Stimulated activated naive CD8-positive, alpha-beta T cell treated with anti-CD3 and anti-CD28 coated beads, Interleukin-15, Interleukin-2, amounts not matched to agents 100 ng/mL and 50 ng/mL, for 24 hours (primary cell): ENCODE measurements at regions not wholly inside any gene's neighbourhood (a gene's known extent, or its start where the extent isn't known, plus 50 kb on each side); places are given as distances from the start of the nearest gene placed in this dataset.

Source experiments
- H3K27ac Mint-ChIP-seq: one replicate; pipeline ENCODE4 v1.8.0; 2021; ENCODE audit warnings: mild to moderate bottlenecking, mixed read lengths
- H3K27me3 Mint-ChIP-seq: one replicate; pipeline ENCODE4 v1.8.0; 2021; ENCODE audit warnings: mixed read lengths
- H3K36me3 Mint-ChIP-seq: one replicate; pipeline ENCODE4 v1.8.0; 2021; ENCODE audit warnings: low read depth, mixed read lengths
- H3K4me1 Mint-ChIP-seq: one replicate; pipeline ENCODE4 v1.8.0; 2021; ENCODE audit warnings: low read depth, mixed read lengths
- H3K4me3 Mint-ChIP-seq: one replicate; pipeline ENCODE4 v1.8.0; 2021; ENCODE audit warnings: mild to moderate bottlenecking, mixed read lengths
- H3K9me3 Mint-ChIP-seq: one replicate; pipeline ENCODE4 v1.8.0; 2021; ENCODE audit warnings: mixed read lengths

DNA sequence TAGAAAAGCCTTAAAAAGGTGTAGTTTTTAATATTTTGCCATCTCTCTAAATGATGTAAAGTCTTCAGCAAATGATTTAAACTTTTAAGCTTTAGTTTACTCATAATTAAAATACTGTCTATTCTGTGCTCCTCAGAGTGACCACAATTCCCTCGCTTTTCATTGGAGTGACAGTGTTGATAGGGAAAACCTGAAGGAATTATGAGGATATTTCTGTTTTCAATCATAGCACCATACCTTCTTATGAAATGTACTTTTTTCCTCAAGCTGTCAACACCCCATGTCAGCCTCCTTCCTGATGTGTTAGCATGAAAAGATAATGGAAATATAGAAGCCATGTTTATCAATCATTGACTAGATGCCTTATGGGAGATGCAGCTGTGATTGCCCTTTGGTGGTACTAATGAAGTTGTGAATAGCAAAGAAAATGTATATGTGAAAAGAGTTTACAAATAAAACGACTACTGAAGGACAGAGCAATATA lies 145.4 kb upstream of the EYS start:
- no peak overlapping the region for H3K4me3 Mint-ChIP-seq
- peaks cover 28% of the 10 kb centered on the region for H3K9me3 Mint-ChIP-seq
- H3K27ac Mint-ChIP-seq: no peak overlapping the region
- no peaks in the 10 kb centered on the region for H3K27me3 Mint-ChIP-seq
- no peaks in the 10 kb centered on the region for H3K4me1 Mint-ChIP-seq
- no peaks in the 10 kb centered on the region for H3K36me3 Mint-ChIP-seq

DNA sequence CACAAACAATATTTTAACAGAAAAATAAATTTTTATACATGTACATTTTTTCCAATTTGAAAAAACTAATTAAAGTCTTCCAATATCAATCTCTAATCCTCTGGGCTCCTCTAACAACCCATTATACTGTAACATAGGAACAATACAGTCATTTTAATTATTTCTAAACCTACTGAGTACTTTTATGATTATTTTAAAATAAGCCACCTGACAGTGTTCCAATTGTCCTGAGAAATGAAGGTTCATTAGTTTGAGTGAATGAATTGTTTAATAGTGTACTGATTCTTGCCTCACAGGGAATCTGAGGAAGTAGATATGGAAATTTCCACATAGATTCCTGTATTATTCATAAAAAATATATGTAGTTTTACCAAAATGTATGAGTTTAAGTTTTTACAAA lies 123.1 kb upstream of the EYS start:
- Mint-ChIP-seq H3K27ac (no peak overlapping the region), H3K4me1 (no peaks in the 10 kb centered on the region), H3K4me3 (no peak overlapping the region), H3K9me3 (peaks cover 14% of the 10 kb centered on the region), H3K36me3 (no peaks in the 10 kb centered on the region), H3K27me3 (no peaks in the 10 kb centered on the region)

- Mint-ChIP-seq H3K27me3 (no peaks in the 10 kb centered on the region), H3K27ac (no peak overlapping the region), H3K4me1 (no peaks in the 10 kb centered on the region), H3K4me3 (no peak overlapping the region), H3K9me3 (peaks cover 22% of the 10 kb centered on the region), H3K36me3 (no peaks in the 10 kb centered on the region)
Measured at GRCh38 chr6:65819152-65819551, 112.1 kb upstream of the EYS start.

GRCh38 chr6:65818576-65818975 lies 111.5 kb upstream of the EYS start:
- Mint-ChIP-seq H3K4me3 (no peak overlapping the region), H3K27me3 (no peaks in the 10 kb centered on the region), H3K27ac (no peak overlapping the region), H3K4me1 (no peaks in the 10 kb centered on the region), H3K9me3 (peaks cover 22% of the 10 kb centered on the region), H3K36me3 (no peaks in the 10 kb centered on the region)

DNA sequence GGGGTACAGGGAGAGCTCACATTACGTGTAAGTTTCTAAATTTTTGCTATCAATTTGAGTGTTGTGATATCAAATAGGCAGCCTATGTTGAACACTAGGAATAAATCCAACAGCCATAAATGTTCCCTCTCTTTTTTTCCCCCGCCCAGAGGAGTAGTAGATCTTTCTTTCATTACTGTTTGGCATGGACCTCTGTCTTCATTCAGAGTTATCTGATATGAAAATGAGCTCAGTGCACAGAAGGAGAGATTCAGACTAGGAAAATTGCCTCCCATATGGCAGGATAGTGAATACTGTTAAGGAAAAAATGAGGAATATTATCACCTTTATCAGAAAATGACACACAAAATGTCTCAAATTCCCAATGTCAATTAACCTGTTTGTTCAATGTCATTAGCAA lies 110.0 kb upstream of the EYS start:
- H3K4me1 Mint-ChIP-seq: no peaks in the 10 kb centered on the region
- H3K27ac Mint-ChIP-seq: no peak overlapping the region
- H3K4me3 Mint-ChIP-seq: no peak overlapping the region
- H3K36me3 Mint-ChIP-seq: no peaks in the 10 kb centered on the region
- peaks cover 27% of the 10 kb centered on the region for H3K9me3 Mint-ChIP-seq
- H3K27me3 Mint-ChIP-seq: no peaks in the 10 kb centered on the region

GRCh38 chr6:65814071-65814470 lies 107.0 kb upstream of the EYS start:
- Mint-ChIP-seq H3K27ac (no peak overlapping the region), H3K27me3 (no peaks in the 10 kb centered on the region), H3K4me3 (no peak overlapping the region), H3K4me1 (no peaks in the 10 kb centered on the region), H3K9me3 (peaks cover 17% of the 10 kb centered on the region), H3K36me3 (no peaks in the 10 kb centered on the region)

DNA sequence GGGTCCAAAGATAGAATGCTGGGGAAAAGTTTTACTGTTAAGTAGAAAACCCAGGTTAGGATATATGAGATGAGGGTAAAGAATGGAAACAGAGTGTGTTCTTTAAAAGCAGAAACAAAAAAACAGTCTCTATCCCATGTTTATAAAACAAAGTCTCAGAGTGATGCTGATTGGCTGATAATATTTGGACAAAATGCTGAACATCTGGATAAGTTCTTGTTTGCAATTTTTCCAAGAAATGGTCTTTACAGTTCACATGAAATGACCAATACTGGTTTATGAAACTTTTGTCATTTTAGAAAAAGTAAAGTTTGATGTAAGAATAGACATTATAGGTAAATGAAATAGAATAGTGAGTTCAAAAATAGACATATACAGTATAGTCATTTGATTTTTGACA lies 96.2 kb upstream of the EYS start:
- Mint-ChIP-seq H3K4me3 (no peak overlapping the region), H3K27ac (no peak overlapping the region), H3K36me3 (no peaks in the 10 kb centered on the region), H3K9me3 (peaks cover under 1% of the 10 kb centered on the region), H3K27me3 (no peaks in the 10 kb centered on the region), H3K4me1 (no peaks in the 10 kb centered on the region)

DNA sequence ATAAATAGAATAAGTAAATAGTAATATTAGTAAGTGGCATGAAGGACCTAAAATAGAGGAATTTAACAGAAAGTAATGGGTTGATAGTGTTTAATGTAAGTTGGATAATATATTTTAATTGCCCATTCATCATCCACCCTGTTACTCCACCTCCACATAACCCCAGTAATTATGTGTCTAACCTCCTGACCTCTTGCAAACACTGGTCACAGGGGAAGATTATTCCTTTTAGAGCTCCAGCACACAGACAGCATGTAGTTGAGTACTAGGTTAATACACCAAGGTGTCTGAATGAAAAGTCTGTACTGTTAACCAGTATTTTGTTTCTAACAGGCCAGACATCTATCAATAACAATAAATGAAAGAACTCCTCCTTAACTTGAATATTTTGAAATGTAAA lies 92.4 kb upstream of the EYS start:
- no peaks in the 10 kb centered on the region for H3K27me3 Mint-ChIP-seq
- H3K36me3 Mint-ChIP-seq: no peaks in the 10 kb centered on the region
- no peaks in the 10 kb centered on the region for H3K4me1 Mint-ChIP-seq

GRCh38 chr6:65798280-65799014 lies 91.4 kb upstream of the EYS start:
- Mint-ChIP-seq H3K9me3 (peaks cover 5% of the 10 kb centered on the region), H3K27ac (no peak overlapping the region), H3K36me3 (no peaks in the 10 kb centered on the region), H3K4me1 (no peaks in the 10 kb centered on the region), H3K27me3 (no peaks in the 10 kb centered on the region), H3K4me3 (no peak overlapping the region)

More for the DNA sequence above, 92.4 kb upstream of the EYS start:
- Mint-ChIP-seq H3K4me3 (no peak overlapping the region), H3K27ac (no peak overlapping the region), H3K9me3 (peaks cover 5% of the 10 kb centered on the region)

- Mint-ChIP-seq H3K4me1 (no peaks in the 10 kb centered on the region), H3K9me3 (peaks cover 5% of the 10 kb centered on the region)
Measured at GRCh38 chr6:65790666-65791065, 83.6 kb upstream of the EYS start.

GRCh38 chr6:65787787-65788186 lies 80.8 kb upstream of the EYS start:
- Mint-ChIP-seq H3K4me1 (no peaks in the 10 kb centered on the region), H3K27me3 (no peaks in the 10 kb centered on the region), H3K4me3 (no peak overlapping the region), H3K36me3 (no peaks in the 10 kb centered on the region), H3K27ac (no peak overlapping the region), H3K9me3 (peaks cover 5% of the 10 kb centered on the region)

More at GRCh38 chr6:65790666-65791065, 83.6 kb upstream of the EYS start:
- H3K4me3 Mint-ChIP-seq: no peak overlapping the region
- H3K27ac Mint-ChIP-seq: no peak overlapping the region
- H3K27me3 Mint-ChIP-seq: no peaks in the 10 kb centered on the region
- H3K36me3 Mint-ChIP-seq: no peaks in the 10 kb centered on the region

DNA sequence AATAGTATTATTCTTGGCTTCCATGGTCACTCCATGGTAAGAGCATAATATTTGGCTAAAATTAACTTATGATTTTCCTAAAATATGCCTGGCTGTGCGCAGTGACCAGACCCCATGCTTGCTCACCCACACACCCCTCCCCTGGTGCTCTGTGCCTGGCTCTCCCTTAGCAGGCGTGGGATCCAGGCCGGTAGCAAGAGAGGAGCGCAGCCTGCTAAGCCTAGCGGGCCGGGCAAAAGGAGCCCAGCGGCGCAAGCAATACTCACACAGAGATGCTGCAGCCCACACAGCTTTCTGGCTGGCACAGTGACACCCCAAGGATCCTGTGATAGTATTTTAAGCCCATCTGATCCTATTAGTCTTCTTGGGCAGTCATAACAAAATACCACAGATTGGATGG lies 79.8 kb upstream of the EYS start:
- no peak overlapping the region for H3K4me3 Mint-ChIP-seq
- H3K27ac Mint-ChIP-seq: no peak overlapping the region
- no peaks in the 10 kb centered on the region for H3K27me3 Mint-ChIP-seq
- no peaks in the 10 kb centered on the region for H3K9me3 Mint-ChIP-seq
- H3K36me3 Mint-ChIP-seq: no peaks in the 10 kb centered on the region
- no peaks in the 10 kb centered on the region for H3K4me1 Mint-ChIP-seq

DNA sequence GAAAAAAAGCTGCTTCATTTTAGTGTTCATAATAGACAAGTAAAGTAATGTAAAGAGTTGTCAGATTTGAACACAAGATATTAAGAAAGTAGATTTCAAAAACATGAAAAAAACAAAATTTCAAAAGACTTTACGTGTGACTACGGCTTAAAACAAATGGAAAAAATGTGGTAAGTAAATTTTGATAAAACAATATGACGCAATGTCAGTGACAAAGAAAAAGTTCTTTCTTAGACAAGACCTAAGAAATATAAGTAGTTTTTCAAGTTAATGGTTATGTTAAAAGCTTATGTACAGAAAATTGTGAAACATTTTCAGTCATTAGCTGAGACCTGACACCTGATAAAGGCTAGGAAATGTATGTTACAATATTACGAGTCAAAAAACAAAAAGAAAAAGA lies 73.7 kb upstream of the EYS start:
- H3K36me3 Mint-ChIP-seq: no peaks in the 10 kb centered on the region
- H3K4me3 Mint-ChIP-seq: no peak overlapping the region

GRCh38 chr6:65776332-65776731 lies 69.3 kb upstream of the EYS start:
- Mint-ChIP-seq H3K27ac (no peak overlapping the region), H3K9me3 (peaks cover 14% of the 10 kb centered on the region), H3K27me3 (no peaks in the 10 kb centered on the region), H3K36me3 (no peaks in the 10 kb centered on the region), H3K4me1 (no peaks in the 10 kb centered on the region), H3K4me3 (no peak overlapping the region)

More for the DNA sequence above, 73.7 kb upstream of the EYS start:
- Mint-ChIP-seq H3K27me3 (no peaks in the 10 kb centered on the region), H3K4me1 (no peaks in the 10 kb centered on the region), H3K9me3 (peaks cover 9% of the 10 kb centered on the region), H3K27ac (no peak overlapping the region)

DNA sequence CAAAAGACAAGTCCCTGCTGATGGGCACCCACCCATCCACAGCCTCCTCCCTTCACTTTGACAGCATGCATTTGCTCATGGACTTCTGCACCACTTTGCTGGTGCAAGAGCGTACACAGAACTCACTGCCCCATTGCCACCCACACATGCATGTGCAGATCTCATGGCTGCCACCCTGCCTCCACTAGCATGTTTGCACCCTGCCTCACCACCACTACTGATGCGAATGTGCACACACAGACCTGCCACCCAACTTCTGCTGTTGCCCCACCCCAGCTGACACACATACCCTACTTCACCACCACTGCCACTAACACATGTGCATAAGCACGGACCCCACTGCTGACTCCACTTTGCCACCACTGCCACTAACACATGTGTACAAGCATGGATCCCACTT lies 64.9 kb upstream of the EYS start:
- peaks cover 9% of the 10 kb centered on the region for H3K9me3 Mint-ChIP-seq
- no peaks in the 10 kb centered on the region for H3K27me3 Mint-ChIP-seq
- no peaks in the 10 kb centered on the region for H3K4me1 Mint-ChIP-seq
- no peak overlapping the region for H3K4me3 Mint-ChIP-seq
- H3K27ac Mint-ChIP-seq: no peak overlapping the region
- no peaks in the 10 kb centered on the region for H3K36me3 Mint-ChIP-seq

- peaks cover 19% of the 10 kb centered on the region for H3K9me3 Mint-ChIP-seq
- no peaks in the 10 kb centered on the region for H3K27me3 Mint-ChIP-seq
- H3K36me3 Mint-ChIP-seq: no peaks in the 10 kb centered on the region
- no peaks in the 10 kb centered on the region for H3K4me1 Mint-ChIP-seq
- H3K4me3 Mint-ChIP-seq: no peak overlapping the region
- no peak overlapping the region for H3K27ac Mint-ChIP-seq
Measured at GRCh38 chr6:65761890-65762289, 54.9 kb upstream of the EYS start.
